ENCODE measurements at regions not wholly inside any gene's neighbourhood (a gene's known extent, or its start where the extent isn't known, plus 50 kb on each side); places are given as distances from the start of the nearest gene placed in this dataset.

GRCh38 chr12:125604976-125605375 lies 539.7 kb downstream of the AACS start:
- DNase-seq (ENCODE audit: extremely low read depth, insufficient read length) = no peak
- Histone ChIP-seq H3K4me3 (replicated peaks; ENCODE audit: low read depth, low read length) (no peak overlapping the region), H3K27me3 (replicated peaks; ENCODE audit: control insufficient read depth, insufficient read depth, low read length) (no peaks in the 10 kb centered on the region), H3K36me3 (ENCODE audit: control insufficient read depth, insufficient read depth, low read length) (no peaks in the 10 kb centered on the region)
- TF ChIP-seq CTCF (IDR thresholded peaks at IDR 0.05; ENCODE audit: insufficient read depth, low read length, poor library complexity, severe bottlenecking) = no peak

GRCh38 chr12:125606312-125606711 lies 541.1 kb downstream of the AACS start:
- DNase-seq (ENCODE audit: extremely low read depth, insufficient read length) = no peak
- Histone ChIP-seq H3K27me3 (replicated peaks; ENCODE audit: control insufficient read depth, insufficient read depth, low read length) (no peaks in the 10 kb centered on the region), H3K4me3 (replicated peaks; ENCODE audit: low read depth, low read length) (no peak overlapping the region), H3K36me3 (ENCODE audit: control insufficient read depth, insufficient read depth, low read length) (no peaks in the 10 kb centered on the region)
- TF ChIP-seq CTCF (IDR thresholded peaks at IDR 0.05; ENCODE audit: insufficient read depth, low read length, poor library complexity, severe bottlenecking) = no peak

DNA sequence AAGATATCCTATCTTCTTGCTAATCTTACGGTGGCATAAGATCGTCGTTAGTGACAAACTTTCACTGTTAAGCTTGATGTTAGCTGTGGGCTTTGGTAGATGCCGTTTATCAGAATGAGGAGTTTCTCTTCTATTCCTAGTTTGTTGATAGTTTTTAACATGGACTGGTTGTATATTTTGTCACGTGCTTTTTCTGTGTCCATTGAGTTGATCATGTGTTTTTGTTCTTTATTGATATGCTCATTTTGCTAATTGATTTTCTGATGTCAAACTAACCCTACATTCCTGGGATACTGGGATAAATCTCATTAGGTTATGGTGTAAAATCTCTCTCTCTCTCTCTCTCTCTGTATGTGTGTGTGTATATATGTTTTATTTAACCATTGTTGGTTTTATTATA lies 545.1 kb downstream of the AACS start:
- DNase-seq (ENCODE audit: extremely low read depth, insufficient read length) = no peak
- Histone ChIP-seq H3K4me3 (replicated peaks; ENCODE audit: low read depth, low read length) (no peak overlapping the region), H3K36me3 (ENCODE audit: control insufficient read depth, insufficient read depth, low read length) (no peaks in the 10 kb centered on the region), H3K27me3 (replicated peaks; ENCODE audit: control insufficient read depth, insufficient read depth, low read length) (no peaks in the 10 kb centered on the region)
- TF ChIP-seq CTCF (IDR thresholded peaks at IDR 0.05; ENCODE audit: insufficient read depth, low read length, poor library complexity, severe bottlenecking) = no peak

DNA sequence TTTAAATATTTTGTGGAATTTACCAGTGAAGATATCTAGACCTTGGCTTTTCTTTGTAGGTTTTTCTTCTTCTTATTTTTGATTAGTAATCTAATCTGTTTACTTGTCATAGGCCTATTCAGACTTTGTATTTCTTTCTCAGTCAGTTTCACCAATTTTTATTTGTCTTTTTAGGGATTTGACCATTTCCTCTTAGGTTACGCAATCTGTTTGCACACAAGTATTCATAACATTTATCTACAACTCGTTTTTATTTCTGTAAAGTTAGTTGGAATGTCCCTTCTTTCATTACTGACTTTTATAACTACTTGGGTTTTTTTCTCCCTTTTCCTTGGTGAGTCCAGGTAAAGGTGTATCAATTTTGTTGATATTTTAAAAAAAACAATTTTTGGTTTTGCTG lies 545.7 kb downstream of the AACS start:
- Histone ChIP-seq H3K27me3 (replicated peaks; ENCODE audit: control insufficient read depth, insufficient read depth, low read length) (no peaks in the 10 kb centered on the region), H3K4me3 (replicated peaks; ENCODE audit: low read depth, low read length) (no peak overlapping the region), H3K36me3 (ENCODE audit: control insufficient read depth, insufficient read depth, low read length) (no peaks in the 10 kb centered on the region)
- no peak for DNase-seq (ENCODE audit: extremely low read depth, insufficient read length)
- TF ChIP-seq CTCF (IDR thresholded peaks at IDR 0.05; ENCODE audit: insufficient read depth, low read length, poor library complexity, severe bottlenecking) = no peak

- TF ChIP-seq CTCF (IDR thresholded peaks at IDR 0.05; ENCODE audit: insufficient read depth, low read length, poor library complexity, severe bottlenecking) = no peak
- no peak for DNase-seq (ENCODE audit: extremely low read depth, insufficient read length)
- Histone ChIP-seq H3K4me3 (replicated peaks; ENCODE audit: low read depth, low read length) (no peak overlapping the region), H3K27me3 (replicated peaks; ENCODE audit: control insufficient read depth, insufficient read depth, low read length) (no peaks in the 10 kb centered on the region), H3K36me3 (ENCODE audit: control insufficient read depth, insufficient read depth, low read length) (no peaks in the 10 kb centered on the region)
Observed at GRCh38 chr12:125614058-125614457, 548.8 kb downstream of the AACS start.

- Histone ChIP-seq H3K36me3 (ENCODE audit: control insufficient read depth, insufficient read depth, low read length) (no peaks in the 10 kb centered on the region), H3K4me3 (replicated peaks; ENCODE audit: low read depth, low read length) (no peak overlapping the region), H3K27me3 (replicated peaks; ENCODE audit: control insufficient read depth, insufficient read depth, low read length) (no peaks in the 10 kb centered on the region)
- no peak for DNase-seq (ENCODE audit: extremely low read depth, insufficient read length)
- TF ChIP-seq CTCF (IDR thresholded peaks at IDR 0.05; ENCODE audit: insufficient read depth, low read length, poor library complexity, severe bottlenecking) = no peak
Observed at GRCh38 chr12:125619723-125620122, 554.5 kb downstream of the AACS start.

All from GM06990 (cell line).